GM19193 (cell line): ENCODE measurements at regions not wholly inside any gene's neighbourhood (a gene's known extent, or its start where the extent isn't known, plus 50 kb on each side); places are given as distances from the start of the nearest gene placed in this dataset.

Experiments used
- POLR2A ChIP-seq: IDR thresholded peaks from 4 replicates; pipeline ENCODE4 v1.6.1; 2011; ENCODE audit not compliant: insufficient read depth, insufficient read length; ENCODE audit errors: extremely low read depth

DNA sequence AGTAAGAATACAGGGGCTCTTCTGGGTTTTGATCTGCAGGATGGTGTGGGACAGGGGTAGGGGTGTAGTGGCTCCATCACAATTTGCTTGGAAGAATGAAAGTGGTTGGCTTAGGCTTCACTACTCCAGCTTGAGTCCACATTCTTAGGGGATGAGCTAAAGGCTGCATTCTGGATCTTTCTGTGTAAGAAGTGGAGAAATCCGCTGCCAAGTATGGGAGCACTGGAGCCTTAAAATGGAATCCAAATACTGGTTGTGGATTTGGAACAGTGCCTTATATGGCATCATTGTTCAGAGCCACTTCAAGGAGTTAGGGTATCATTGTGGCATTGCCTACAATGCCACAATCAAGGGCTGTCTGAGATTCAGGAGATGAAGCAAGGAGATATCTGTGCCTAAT is 187.1 kb downstream of the LMO4 start:
- no peak for TF ChIP-seq POLR2A

DNA sequence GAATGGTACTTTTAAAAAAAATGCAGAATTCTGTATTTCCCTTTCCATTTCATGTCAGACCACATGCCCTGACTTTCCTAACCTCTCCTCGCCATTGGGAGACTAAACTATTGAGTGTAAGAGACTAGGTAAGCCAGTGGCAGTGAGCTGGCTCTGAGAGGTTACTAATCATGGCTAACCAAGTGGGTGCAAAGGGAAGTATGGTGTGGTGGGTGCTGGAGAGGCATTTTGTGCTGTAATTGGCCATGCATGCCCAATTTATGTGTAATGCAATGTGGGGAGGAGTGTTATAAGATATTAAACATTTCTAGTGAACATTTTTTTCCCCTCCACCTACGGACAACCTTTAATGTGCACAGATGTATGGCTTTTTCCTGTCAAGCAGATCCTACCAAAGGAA is 190.1 kb downstream of the LMO4 start:
- no peak for TF ChIP-seq POLR2A

DNA sequence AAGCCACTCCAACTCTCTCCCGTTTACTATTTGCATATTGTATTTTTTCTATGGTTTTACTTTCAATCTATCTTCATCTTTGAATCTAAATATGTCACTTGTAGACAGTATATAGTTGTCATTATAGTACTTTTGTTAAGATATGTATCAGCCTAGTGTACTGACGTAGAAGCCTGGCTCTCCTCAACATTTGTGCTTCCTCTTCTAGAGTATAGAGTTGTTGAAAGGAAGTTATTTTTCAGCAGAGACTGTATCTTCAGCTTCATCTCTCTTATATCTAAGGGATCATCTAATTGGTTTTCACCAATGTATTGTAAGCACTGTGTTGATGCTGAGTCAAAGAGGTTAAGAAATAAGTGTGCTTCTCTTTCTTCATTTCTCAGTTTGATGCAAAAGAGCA is 192.8 kb downstream of the LMO4 start:
- TF ChIP-seq POLR2A = no peak

DNA sequence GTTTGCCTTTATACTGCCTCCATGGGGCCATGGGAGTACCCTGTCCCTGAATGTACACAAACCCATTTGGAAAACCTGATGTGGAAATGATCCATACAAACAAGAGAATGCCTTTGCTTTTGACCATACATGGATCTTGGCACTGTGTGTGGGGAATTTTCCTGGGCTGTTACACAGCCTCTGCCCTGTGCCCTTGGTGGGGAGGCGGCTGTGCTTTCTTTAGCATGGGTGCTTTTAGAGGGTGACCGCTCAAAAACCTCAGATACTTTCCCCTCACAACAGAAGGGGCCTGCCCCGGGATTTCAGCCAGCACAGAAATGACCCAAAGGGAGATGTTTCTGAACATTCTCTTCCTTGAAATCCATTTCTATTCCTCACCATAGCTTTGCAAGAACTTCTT is 194.8 kb downstream of the LMO4 start:
- no peak for TF ChIP-seq POLR2A

DNA sequence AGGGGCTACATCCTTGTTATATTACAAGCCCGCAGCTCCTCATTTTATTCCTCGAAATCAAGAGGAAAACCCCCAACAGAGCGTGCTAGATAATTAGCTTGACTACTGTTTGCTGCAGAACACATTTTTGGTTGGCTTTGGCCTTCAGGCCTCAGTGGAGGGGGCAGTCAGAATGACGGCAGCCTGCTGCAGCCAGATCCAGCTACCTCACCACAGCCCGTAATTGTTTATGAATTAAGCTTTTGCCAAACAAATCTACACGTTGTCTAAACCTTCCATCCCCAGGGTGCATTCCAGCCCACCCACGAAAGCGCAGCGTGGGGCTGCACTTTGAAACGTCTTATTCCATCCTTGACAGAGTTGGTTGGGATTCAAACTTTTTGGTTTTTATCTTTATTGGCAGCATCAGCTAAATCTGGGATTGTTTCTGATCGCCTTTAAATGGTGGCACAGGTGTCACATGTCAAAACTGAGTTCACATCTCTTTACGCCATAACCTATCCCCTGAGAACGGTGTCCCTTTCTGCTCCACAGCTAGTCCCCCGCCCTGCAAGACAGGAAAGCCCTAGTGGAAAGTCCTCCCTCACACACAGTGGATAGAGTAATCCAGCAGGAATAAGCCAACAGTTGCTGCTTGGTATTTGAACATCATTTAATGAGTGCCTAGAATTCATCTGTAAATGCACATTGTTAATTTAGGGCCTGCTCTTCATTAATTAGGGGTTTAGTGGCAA is 195.5 kb downstream of the LMO4 start:
- no peak for TF ChIP-seq POLR2A

DNA sequence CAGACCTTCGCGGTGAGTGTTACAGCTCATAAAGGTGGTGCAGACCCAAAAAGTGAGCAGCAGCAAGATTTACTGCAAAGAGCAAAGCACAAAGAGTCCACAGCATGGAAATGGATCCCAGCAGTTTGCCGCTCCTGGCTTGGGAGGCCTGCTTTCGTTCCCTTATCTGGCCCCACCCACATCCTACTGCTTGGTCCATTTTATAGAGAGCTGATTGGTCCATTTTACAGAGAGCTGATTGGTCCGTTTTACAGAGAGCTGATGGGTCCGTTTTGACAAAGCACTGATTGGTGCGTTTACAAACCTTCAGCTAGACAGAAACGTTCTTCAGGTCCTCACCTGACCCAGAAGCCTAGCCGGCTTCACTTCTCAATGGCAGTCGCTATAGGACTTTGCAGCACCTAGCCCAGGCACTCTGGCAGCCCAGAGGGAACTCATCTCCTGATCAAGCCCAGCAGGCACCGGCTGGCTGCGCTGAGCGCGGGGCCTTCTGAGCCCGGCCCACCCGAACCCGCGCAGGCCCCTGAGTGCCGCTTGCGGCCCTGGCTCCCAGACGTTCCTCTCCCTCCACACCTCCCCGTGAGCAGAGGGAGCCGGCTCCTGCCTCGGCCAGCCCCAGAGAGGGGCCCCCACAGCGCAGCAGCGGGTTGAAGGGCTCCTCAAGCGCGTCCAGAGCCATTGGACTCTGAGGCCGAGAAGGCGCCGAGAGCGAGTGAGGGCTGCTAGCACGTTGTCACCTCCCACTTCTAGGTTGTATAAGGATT is 200.3 kb downstream of the LMO4 start:
- no peak for TF ChIP-seq POLR2A

DNA sequence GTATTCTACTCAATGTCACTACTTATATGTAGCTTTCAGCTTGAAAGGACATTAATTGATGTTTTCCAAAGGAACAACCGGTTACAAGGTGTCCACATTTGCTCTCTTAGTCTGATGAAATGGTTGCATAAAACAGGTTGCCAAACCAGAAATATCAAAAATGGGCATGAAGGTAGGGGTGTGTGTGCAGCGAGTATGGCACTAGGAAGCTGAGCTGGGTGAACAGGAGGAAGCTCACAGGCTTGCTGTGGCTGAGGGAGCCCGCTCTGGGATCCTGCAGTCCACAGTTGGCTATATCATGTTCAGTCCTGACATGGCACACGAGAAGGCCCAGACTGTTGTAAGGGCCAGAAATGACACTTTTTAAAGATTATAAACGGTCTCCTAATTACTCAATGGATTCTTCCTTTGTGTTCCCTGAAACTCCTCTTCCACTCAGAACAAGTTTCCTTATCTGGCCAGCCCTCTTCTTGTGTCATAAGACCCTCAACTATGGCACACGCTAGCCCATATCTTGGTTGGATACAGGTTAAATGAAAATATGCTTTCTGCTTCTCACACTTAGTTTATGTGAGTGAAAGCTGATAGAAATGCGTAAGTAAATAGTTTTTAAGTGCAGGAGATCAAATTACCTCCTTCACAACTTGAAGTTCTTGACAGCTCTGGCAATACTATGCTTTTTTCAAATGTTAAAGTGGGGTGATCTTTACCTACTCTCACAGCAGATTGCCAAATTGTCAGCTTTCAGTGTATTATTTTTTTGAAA is 201.5 kb downstream of the LMO4 start:
- TF ChIP-seq POLR2A = no peak

DNA sequence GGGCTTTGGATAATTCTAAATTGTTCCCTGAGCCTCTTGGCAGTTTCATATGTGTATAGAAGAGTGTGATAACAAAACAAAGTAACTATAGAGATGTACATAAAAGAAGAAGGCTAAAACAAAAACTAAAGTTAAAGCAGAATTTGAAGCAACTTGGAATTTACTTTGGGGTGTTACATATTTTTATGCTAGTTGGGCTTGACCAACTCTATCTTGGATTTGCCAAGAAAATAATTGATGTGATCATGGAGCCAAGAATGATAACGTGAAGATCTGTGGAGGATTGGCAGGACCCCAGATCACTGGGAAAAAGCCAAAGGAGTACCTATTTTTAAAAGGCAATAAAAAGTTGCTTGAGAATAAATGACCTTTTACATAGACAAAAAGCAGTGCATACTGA is 206.9 kb downstream of the LMO4 start:
- TF ChIP-seq POLR2A = no peak

DNA sequence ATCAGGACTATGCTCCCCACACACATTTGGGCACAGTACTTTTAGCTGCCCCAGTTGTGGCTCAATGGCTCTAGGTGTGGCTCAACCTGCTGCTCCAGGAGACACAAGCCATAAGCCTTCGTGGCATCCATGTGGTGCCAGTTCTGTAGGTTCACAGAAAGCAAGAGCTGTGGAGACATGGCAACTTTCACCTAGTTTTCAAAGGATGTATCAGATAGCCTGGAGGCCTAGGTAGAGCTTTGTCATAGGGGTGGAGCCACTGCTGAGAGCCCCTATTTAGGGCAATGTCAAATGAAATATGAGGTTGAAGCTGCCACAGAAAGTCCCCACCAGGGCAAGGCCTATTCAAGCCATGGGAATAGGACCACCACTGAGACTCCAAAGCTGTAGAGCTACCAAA is 210.5 kb downstream of the LMO4 start:
- TF ChIP-seq POLR2A = no peak

DNA sequence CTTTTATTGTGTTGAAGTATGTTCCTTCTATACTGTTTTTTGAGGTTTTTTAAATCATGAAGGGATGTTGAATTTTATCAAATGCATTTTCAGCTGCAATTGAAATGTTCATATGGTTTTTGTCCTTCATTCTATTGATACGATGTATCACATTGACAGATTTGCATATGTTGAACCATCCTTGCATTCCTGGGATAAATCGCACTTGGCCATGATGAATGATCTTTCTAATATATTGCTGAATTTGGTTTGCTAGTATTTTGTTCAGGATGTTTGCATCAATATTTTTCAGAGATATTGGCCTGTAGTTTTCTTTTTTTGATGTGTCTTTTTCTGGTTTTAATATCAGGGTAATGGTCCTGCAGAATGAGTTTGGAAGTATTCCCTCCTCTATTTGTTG is 214.0 kb downstream of the LMO4 start:
- TF ChIP-seq POLR2A = no peak

DNA sequence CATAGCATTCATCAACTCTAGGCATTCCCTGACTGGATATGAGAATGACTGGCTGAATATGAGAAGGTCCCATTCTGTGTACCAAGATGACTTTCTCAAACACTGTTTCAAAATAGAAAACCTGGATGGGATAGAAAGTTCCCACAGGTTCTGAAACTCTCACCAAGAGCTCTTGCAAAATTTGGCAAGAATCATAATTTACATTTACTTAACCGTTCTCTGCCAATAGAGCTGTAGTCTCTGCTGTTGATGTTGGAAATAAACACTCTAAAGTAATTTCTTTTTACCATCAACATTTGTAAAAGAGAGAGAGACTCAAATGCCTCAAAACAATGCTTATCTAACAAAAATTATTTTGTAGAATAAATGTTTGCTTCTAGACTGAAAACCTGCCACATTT is 221.1 kb downstream of the LMO4 start:
- no peak for TF ChIP-seq POLR2A

DNA sequence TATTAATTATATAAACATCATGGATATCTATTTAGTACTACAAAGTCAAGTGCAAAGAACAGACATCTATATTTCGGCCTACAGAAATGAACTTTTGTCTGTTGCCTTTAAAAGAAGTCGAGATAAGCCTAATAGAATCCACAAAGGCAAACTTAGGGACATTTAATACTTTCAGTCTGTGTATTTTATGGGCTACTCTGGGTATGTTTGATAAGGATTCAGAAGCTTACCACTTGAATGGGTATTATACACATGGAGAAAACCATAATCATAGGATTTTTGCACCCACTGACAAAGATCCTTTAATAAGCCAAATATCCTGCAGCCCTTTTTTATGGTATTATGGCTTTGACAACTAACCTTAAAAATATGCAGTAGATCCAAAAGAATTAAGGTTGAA is 224.8 kb downstream of the LMO4 start:
- no peak for TF ChIP-seq POLR2A

DNA sequence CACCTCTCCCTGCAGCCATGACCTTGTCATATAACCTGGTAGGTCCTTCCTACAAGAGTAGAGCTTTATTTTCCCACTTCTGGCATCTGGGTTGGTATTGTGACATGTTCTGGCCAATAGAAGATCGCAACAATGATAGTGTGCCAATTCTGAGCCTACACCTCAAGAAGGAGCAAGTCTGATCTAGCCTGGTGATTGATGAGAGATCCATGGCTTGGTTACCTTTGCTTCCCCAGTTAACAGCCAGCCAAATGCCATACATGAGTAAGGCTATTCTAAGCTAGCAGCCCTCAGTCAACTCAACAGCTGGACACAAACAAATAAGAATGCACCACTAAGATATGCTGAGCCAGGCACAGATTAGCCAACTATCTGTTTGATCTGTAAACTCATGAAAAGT is 226.7 kb downstream of the LMO4 start:
- TF ChIP-seq POLR2A = no peak

DNA sequence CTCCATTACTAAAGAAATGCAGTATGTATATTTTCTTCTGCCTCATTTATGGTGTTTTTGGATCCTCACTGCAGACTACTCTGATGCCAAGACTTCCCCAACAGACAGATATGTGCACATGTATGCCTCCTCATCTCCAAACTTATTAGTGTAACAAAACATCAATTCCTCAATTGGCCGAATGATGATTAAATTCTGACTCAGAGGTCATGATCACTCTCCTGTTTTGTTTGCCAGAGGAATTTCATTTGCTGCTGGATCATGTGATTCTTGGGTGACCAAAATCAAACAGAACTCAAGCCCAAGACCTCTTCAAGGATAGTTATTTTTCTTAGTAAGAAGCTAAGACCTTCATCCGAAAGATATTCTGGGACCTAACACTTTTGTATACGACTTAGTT is 227.6 kb downstream of the LMO4 start:
- TF ChIP-seq POLR2A = no peak

DNA sequence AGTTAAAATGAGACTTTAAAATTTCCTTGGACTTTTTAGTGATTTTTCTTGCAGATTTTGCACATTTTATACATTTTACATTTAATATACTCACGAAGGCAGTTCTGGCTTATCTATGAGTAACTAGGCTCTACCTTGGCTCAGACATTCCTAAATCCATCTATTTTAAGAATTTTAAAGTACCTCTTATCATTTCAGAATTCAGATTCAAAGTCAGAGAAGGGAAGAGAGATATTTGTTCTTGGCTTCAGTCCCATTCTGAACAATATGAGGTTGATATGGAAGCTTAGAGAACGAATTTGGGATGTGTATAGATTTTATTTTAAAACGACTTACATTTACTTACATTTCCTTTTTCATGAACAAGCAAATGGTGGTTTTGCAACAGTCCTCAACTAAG is 230.2 kb downstream of the LMO4 start:
- no peak for TF ChIP-seq POLR2A

DNA sequence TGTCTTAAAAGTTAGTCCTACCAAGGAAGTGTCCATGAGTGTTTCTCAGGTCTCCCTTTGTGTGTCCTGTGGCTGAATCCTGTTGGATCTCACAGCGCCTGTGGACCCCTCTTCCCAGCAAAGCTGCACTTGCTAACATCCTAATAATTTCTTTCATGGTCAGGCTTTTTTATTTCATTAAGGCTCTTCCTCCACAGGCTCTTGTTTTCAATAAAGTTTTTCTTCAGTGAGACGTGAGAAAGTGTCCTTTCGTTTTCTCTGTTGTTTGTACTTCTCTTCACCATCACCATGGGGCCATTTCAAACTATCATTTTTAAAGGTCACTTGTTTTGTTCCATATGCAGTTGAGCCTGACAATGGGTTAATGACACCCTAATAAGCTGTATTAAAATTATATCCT is 231.5 kb downstream of the LMO4 start:
- no peak for TF ChIP-seq POLR2A
